GM21515 (cell line): ENCODE measurements at regions not wholly inside any gene's neighbourhood (a gene's known extent, or its start where the extent isn't known, plus 50 kb on each side); places are given as distances from the start of the nearest gene placed in this dataset.
"Not testable (repeated sequence)": the region's sequence is repeated elsewhere in the genome, so short reads cannot be mapped to it uniquely, and the experiment has no call there.

Experiments
- ATAC-seq: cut with Tn5 transposase; IDR thresholded peaks from one replicate; pipeline ENCODE4 v1.9.1; 2021; ENCODE audit not compliant: unreplicated experiment

DNA sequence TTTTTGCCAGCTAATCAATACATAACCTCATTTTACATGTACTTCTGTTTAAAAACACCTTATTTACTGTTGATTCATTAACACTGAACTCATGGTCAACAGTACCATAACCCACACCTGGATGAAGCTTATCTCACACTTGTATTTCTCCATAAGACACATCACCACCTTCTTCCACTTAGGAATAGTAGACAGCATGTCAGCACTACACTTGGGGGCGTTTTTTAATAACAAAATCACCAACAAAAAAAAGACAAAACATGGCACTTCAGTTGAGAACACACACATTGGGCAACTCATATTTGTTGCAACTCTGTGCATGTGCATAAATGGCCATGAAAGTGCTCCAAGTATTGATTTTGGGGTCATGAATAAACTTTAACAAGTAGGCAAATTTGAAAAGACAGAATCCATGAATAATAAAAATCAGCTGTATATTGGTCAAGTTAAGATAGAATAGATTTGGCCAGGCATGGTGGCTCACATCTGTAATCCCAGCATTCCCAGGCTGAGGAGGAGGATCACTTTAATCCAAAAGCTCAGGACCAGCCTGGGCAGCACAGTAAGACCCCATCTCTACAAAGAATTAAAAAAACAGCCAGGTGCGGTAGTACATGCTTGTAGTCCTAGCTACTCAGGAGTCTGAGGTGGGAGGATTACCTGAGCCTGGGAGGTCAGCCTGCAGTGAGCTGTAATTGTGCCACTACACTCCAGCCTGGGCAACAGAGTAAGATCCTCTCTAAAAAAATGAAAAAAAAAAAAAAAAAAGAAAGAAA, 84.4 kb upstream of the SRD5A2 start:
- ATAC-seq, result no peak

DNA sequence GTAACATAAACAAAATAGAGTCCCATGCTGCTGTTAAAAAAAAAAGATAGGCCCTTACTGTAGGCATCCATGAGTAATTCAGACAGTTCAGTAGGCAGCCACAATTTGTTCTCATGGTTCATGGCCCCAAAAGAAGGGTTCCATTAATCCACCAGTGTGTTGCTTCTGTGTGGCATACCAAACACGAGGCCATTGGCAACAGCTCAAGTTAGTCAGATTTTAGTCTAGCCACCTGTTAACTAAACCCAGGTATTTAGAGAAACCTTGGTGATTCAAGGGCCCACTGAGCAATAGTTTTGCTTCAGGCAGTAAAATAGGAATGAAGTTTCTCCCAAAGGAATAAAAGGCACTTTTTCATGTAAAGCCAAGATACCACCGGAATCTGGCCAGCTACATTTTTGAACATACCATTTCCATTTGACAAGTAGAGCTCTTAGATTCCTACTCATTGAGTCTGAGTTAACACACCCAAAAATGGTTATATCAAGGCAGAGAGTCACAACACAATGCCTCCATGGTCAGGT, 80.1 kb upstream of the SRD5A2 start:
- ATAC-seq, result no peak

DNA sequence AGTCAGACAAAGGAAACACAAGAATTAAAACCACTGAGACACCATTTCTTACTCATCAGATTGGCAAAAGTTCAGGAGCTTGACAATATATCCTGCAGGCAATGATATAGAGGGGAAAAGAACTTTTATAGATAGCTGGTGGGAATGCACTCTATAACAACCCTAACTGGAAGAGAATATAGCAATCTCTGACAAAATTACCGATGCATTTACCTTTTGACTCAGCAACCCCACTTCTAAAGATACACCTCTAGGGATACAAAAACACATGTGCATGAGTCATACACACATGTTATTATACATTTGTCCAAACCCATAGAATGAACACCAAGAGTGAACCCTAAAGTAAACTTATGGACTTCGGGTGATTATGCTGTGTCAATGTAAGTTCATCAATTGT, 79.4 kb upstream of the SRD5A2 start:
- ATAC-seq, result no peak

DNA sequence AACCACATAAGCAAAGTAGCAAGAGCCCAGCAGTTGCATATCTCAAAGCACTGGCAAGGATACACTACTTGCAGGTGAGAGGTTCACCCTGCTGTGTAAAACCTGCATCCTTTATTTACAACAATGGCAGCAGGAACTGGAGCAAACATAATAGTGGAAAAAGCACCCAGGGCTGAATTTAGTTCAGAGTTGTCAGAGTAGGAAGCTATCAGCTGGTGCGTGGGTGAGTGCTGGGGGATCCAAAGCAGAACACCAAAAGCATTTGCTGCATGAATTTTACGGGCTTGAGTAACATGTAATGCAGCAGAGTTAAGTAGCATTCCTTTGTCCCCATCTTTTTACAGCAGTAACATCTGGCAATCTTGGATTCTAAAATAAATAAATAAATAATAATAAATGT, 73.5 kb upstream of the SRD5A2 start:
- no peak for ATAC-seq

DNA sequence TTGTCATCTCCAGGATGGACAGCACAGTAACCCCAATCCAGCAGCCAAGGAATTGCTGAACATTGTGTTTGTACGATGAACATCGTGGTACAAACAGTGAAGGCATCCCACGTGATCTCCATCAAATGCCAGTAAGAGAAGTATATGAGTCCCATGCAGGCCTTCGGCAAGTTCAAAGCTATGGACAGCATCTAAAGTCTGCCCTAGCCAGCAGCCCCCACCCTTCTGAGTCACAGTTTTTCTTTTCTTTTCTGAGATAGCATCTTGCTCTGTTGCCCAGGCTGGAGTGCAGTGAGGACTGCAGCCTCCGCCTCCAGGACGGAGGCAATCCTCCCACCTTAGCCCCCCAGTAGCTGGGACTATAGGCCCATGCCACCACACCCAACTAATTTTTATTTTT, 71.0 kb upstream of the SRD5A2 start:
- ATAC-seq, result no peak

DNA sequence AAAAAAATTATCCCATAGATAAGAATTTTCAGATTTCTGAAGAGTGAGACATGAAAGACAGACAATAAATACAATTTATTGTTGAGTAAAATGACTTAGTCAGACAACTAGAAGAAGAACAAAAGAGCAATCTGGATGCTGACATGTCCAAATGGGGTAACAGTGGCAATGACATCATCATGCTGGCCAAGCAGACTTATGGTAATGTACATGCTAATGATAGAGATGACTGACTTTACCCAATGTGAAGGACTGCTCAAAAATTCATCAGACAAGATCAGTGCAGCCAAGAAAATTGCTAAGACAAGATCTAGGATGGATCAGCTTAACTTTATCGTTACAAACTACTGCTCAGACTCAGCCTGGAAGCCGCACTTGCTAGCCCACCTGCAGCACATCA, 70.5 kb upstream of the SRD5A2 start:
- ATAC-seq, result no peak

DNA sequence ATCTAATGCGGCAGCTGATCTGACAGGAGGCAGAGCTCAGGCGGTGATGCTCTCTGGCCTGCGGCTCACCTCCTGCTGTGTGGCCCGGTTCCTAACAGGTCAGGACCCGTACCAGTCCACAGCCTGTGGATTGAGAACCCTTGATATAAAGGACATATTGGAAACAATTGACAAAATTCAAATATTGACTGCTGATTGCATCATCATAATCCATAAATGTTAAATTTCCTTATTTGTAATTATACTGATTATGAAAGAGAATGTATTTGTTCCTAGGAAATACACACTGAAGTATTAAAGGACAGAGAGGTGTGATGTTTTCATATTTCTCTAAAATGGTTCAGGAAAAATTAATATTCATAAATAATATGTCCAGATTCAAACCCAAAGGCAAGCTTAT, 63.8 kb upstream of the SRD5A2 start:
- ATAC-seq, result no peak

DNA sequence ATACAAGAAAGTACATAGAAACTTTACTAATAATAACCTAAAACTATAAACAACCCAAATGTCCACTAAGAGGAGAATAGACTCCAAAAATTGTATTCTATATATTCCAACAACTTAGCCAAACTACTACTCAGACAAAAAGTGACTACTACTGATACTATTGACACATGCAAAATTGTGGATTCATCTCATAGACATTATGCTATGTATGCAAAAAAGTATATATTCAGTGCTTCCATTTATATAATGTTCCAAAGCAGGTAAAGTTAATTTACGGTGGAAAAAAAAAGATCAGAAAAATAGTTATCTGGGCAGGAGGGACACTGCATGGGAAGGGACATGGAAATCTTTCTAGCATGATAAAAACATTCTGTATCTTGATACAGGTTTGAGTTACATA, 62.0 kb upstream of the SRD5A2 start:
- no peak for ATAC-seq

DNA sequence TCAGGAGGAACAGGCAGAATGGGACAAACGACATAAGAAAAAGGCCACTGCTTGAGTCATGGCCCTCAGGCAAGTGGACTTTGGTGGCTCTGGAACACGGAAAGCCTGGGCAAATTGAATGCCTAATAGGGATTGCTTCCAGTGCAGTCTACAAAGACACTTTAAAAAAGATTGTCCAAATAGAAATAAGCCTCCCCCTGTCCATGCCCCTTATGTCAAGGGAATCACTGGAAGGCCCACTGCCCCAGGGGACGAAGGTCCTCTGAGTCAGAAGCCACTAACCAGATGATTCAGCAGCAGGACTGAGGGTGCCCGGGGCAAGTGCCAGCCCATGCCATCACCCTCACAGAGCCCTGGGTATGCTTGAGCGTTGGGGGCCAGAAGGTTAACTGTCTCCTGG, 51.5 kb upstream of the SRD5A2 start:
- not testable (repeated sequence) for ATAC-seq
